ENCODE measurements at regions not wholly inside any gene's neighbourhood (a gene's known extent, or its start where the extent isn't known, plus 50 kb on each side); places are given as distances from the start of the nearest gene placed in this dataset.

DNA sequence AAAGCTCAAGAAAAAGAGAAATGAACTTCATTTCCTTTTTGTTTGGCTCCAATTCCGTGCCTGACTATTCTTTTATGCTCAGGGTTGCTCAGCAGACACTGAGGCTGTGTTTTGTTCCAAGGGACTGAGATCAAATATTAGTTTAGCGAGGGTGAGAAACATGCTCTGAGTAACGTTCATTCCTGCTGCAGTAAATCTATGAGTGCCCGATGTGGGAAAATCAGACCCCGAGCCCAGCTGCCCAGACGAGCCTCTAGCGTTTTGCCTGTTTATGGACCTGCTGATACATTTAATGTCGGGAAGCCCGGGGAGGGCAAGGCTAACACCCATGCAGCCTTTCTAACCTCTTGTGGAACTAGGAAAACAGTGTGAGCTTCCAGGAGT lies 119.2 kb downstream of the VAPA start:
- DNase-seq (ENCODE audit: low spot score) = no peak

DNA sequence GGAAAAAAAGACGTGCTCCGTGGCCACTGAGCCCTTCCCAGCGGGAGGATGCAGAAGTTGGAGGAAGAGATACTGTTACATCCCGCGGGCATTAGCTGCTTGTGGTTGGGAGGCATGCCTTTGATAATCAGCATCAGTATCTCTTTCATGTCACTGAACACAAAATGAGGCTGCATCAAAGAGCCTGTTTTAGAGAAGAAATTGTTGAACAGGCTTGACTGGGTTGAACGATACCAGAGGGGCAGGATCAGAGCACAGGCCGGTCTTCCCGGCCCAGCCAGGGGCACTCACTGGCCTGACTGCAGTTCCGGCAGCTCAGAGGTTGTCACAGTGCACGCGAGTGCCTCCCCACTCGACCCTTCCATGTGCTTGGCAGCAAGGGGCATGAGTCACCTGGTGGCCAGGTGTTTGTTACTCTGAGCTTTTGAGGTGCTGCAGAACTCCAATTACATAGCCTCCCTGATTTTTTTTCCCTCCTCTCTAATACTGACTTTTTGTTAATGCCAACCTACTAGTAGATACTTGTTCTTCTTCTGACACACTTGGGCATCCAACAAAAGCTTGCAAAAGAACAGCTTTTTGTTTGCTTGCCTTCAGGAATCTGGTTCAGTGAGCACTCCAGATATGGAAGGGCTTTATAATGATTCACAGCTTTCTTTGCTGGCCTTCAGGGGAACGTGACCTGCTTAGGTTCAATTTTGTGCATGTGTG lies 121.6 kb downstream of the VAPA start:
- no peak for DNase-seq (ENCODE audit: low spot score)

DNA sequence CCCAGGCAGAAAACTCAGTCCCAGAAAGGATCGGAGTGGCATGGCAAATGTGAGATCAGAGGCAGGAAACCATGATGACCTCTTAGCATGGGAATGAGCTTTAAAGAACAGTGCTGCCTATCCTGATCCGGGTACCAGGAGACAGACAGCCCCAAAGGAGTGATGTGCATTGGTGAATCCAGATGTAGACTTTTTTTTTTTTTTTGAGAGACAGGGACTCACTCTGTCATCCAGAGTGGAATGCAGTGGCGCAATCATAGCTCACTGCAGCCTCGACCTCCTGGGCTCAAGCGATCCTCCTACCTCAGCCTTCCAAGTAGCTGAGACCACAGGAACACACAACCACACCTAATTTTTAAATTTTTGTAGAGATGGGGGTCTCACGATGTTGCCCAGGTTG lies 122.7 kb downstream of the VAPA start:
- DNase-seq (ENCODE audit: low spot score) = no peak

- DNase-seq (ENCODE audit: low spot score) = no peak
These were observed 123.4 kb downstream of the VAPA start for GRCh38 chr18:10037181-10037580.

GRCh38 chr18:10038268-10038667 lies 124.5 kb downstream of the VAPA start:
- no peak for DNase-seq (ENCODE audit: low spot score)

- no peak for DNase-seq (ENCODE audit: low spot score)
These were observed 126.6 kb downstream of the VAPA start for GRCh38 chr18:10040287-10041011.

- DNase-seq (ENCODE audit: low spot score) = no peak
These were observed 127.4 kb downstream of the VAPA start for GRCh38 chr18:10041180-10041579.

DNA sequence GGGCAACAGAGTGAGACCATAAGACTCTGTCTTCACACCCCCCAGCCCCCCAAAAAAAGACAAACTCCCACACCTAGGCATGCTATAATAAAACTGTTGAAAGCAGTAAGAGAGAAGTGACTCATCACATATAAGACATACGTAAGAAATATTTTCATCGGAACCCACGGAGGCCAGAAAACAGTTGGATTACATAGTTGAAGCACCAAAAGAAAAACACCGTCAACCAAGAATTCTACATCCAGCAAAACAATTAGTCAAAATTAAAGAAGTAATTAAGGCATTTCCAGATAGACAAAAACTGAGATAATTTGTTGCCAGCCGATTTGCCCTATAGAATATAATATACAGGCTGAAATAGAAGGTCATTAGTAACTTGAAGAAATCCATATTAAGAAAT lies 128.7 kb downstream of the VAPA start:
- no peak for DNase-seq (ENCODE audit: low spot score)

DNA sequence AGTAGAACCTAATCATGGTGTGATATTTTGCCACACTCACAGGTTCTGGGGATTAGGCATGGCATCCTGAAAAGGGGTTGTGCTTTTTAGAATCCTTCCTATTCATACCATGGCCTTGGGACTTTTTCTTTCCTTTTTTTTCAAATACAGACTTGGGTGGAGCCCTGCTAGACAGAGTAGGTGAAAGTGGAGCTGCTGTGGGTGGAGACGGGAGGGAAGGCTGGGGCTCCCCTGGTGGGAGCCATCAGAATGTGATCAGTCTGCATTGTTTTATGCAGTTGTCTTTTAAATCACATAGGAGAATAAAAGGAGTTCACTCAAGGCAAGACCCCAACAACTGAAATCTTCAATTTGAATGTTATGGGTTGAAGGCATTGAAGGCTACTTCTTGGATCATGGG lies 130.2 kb downstream of the VAPA start:
- DNase-seq (ENCODE audit: low spot score) = no peak

- no peak for DNase-seq (ENCODE audit: low spot score)
These were observed 131.6 kb downstream of the VAPA start for GRCh38 chr18:10045296-10045891.

- no peak for DNase-seq (ENCODE audit: low spot score)
These were observed 132.5 kb downstream of the VAPA start for GRCh38 chr18:10046178-10046807.

DNA sequence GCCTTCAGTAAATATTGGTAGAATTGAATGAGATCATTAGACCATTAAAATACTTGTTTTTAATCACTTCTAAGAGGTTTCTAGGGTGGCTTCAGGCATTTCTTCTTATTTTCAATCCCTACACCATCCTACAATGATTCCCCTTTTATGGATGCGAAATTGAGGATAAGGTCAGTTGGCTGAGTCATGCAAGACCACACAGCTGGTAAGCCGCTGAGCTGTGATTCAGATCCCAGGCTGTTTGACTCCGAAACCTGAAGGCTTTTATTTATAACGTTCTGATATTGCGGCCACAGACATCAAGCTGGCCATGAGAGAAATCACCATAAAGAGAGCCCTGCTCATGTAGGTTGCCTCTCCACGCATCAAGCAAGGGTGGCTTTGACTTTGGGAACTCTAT lies 133.4 kb downstream of the VAPA start:
- no peak for DNase-seq (ENCODE audit: low spot score)

- no peak for DNase-seq (ENCODE audit: low spot score)
These were observed 135.9 kb downstream of the VAPA start for GRCh38 chr18:10049747-10050146.

DNA sequence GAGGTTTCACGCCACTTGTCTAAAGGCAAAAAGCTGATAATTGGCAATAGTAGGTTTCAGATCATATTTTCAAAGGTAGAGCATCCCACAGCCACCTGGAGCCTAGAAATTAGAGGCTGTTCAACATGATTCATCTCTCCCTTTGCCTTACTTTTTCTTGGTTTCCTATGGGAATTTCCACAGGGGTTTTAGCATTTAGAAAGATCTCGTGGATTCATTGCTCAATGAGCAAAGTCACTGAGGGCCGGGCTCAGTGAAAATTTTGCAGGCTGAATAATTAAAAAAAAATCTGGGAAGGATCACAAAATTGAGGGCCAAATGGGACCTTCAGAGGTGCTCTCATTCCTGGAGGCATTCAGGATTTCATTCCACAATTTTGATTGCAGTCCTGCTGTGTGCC lies 137.1 kb downstream of the VAPA start:
- DNase-seq (ENCODE audit: low spot score) = no peak

- no peak for DNase-seq (ENCODE audit: low spot score)
These were observed 138.2 kb downstream of the VAPA start for GRCh38 chr18:10051877-10052631.

DNA sequence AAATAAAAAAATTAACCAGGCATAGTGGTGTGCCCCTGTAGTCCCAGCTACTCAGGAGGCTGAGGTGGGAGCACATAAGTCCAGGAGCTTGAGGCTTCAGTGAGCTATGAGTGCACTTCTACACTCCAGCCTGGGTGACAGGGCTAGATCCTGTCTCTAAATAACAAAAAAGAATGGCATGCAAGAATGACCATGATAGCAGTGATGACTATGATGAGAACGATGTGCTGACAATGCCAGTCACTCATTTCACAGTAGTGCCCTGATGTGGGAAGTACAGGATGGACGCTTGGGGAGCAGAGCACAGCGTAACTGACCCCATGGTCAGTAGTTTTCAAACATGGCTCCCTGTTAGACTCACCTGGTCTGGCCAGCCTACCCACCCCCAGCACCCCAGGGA lies 139.1 kb downstream of the VAPA start:
- DNase-seq (ENCODE audit: low spot score) = no peak

DNA sequence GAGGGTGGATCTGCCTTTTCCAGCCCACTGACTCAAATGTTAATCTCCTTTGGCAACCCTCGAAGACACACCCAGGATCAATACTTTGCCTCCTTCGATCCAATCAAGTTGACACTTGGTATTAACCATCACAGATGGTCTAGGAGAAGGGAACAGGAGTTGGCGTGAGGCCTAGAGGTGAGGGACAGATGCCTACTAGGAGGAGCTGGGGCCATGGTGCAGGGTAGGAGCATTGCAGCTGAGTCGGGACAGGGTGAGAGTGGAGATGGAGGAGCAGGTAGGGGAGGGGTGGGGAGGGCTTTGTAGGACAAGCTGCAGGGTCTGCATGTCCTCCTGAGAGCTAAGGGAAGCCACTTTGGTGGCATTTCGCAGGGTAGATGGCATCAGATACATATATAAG lies 140.0 kb downstream of the VAPA start:
- no peak for DNase-seq (ENCODE audit: low spot score)

DNA sequence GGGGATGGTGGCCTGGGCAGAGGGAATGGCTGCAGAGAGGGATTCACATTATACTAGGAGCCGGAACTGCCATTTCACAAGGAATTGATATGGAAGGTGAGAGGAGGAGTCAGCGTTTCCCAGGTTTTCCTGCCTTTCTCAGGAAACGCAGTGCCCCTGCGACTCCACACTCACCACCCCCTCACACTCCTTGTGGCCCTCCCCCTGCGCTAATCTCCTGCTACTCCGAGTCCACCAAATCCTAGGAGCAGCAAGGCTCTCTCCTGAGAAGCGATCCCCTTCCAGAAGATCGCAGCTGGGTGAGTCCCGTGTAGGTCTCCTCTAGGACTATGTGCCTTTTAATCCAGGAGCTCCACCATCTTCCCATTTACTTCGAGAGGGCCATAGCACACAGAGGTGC lies 140.6 kb downstream of the VAPA start:
- DNase-seq (ENCODE audit: low spot score) = no peak

DNA sequence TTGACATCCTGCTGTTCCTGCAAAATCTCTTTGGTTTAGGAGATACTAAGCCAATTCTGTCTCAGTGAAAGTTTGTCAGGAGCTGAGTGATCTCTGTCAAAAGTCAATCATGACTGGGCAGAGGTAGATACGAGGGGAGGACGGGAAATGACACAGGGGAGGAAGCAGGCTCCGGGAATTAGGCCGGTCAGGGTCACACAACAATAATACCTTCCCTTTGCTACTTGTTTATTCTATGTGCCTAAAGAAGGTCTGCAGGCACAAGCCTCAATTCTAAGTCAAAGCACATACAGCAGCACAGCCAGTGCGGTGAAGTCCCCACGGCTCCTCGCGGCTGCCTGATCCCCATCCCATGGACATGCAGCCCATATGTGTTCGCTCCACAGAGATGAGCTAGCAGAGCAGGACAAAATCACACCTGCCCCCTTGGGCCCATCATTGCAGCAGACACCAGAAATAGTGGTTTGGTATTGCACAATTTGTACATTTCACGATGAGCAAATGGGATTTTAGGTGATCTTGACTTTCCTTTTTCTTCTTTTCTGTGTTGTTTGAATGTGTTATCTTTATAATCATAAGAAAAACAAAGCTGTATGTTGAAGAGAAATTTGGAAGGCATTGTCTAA lies 141.4 kb downstream of the VAPA start:
- DNase-seq (ENCODE audit: low spot score) = peak; percentile 40

GRCh38 chr18:10056506-10056905 lies 142.7 kb downstream of the VAPA start:
- DNase-seq (ENCODE audit: low spot score) = no peak

- DNase-seq (ENCODE audit: low spot score) = no peak
These were observed 143.6 kb downstream of the VAPA start for GRCh38 chr18:10057401-10057893.

Data from kidney capillary endothelial cell (primary cell).